Tibial nerve (tissue), 4 donors: ENCODE measurements at regions not wholly inside any gene's neighbourhood (a gene's known extent, or its start where the extent isn't known, plus 50 kb on each side); places are given as distances from the start of the nearest gene placed in this dataset.

Source experiments
- DNase-seq, 2 donors: peaks; one replicate each; pipeline ENCODE4 v3.0.0-alpha.2; 2019; ENCODE audit warnings: low spot score in 2 of 2
- H3K27ac ChIP-seq, 4 donors: fragments of 200-600 bp; sonication (generic) in 3 of 4; one replicate each; pipeline ENCODE4 v1.5.1; 2017 to 2019; ENCODE audit warnings: mild to moderate bottlenecking in 1 of 4
- H3K27me3 ChIP-seq, 2 donors: fragments of 200-600 bp; sonication (generic) in 1 of 2; one replicate each; pipeline versions ENCODE4 v1.5.1 to v1.6.0; 2017 to 2019
- H3K36me3 ChIP-seq, 3 donors: fragments of 200-600 bp; sonication (generic); one replicate each; pipeline ENCODE4 v1.5.1; 2018 to 2019
- H3K4me1 ChIP-seq, 4 donors: fragments of 200-600 bp; sonication (generic) in 3 of 4; one replicate each; pipeline ENCODE4 v1.5.1; 2017 to 2019
- H3K4me3 ChIP-seq, 4 donors: fragments of 200-600 bp; sonication (generic) in 3 of 4; one replicate each; pipeline ENCODE4 v1.5.1; 2017 to 2019; ENCODE audit warnings: mild to moderate bottlenecking in 1 of 4, moderate library complexity in 1 of 4
- H3K9me3 ChIP-seq, 4 donors: fragments of 200-600 bp; sonication (generic) in 3 of 4; one replicate each; pipeline ENCODE4 v1.5.1; 2017 to 2019
- EP300 ChIP-seq, 2 donors: sonication (generic); formaldehyde crosslinking; IDR thresholded peaks; one replicate each; pipeline ENCODE4 v1.6.1; 2017; ENCODE audit warnings: antibody characterized with exemption in 2 of 2, mild to moderate bottlenecking in 1 of 2
- POLR2A ChIP-seq, 2 donors: fragments of 450-650 bp; IDR thresholded peaks; one replicate each; pipeline ENCODE4 v1.6.1; 2017; ENCODE audit warnings: antibody characterized with exemption in 2 of 2, mild to moderate bottlenecking in 2 of 2, moderate library complexity in 2 of 2
- WGBS, 2 donors: methylation state at CpG; one replicate each; pipeline ENCODE4 v1.1.5; 2018; 5-methylcytosine and 5-hydroxymethylcytosine counted together
- TF ChIP-seq, protein P1 (sequence below), 5 experiments: fragments of 200-600 bp in 3 of 5; fragments of 450-650 bp in 2 of 5; sonication (generic) in 3 of 5; IDR thresholded peaks; one replicate each; pipeline ENCODE4 v1.5.1; 2016 to 2019; ENCODE audit warnings: antibody characterized with exemption in 5 of 5, mild to moderate bottlenecking in 3 of 5, moderate library complexity in 2 of 5

DNA sequence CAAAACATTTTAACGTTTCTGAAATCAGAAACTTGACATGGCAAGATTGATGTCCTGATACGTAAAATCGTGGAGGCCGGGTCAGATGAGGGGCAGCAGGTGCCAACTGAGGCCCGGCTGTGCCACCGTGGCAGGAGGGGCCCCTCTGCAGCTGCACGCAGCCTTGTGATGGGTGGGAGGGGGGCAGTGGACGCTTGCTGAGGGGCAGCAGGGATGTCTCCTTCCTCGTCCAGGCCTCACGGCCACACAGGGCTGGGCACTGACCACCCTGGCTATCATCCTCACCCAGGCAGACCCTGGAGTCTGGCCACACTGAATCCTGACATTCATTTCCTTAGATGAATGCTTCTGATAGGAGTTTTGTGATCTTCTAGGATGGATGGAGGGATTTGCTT, 114.7 kb downstream of the ERMARD start:
- Histone ChIP-seq H3K4me1 (peaks cover 0 to 4% (median 0%) of the 10 kb centered on the region in 4 donors), H3K4me3 (no peak overlapping the region), H3K27ac (no peak overlapping the region), H3K36me3 (no peaks in the 10 kb centered on the region), H3K27me3 (no peaks in the 10 kb centered on the region), H3K9me3 (peaks cover 0 to 5% (median 0%) of the 10 kb centered on the region in 4 donors)
- 80 to 84% methylated on average over 10 of the region's 10 CpGs for WGBS, 2 donors
- TF ChIP-seq EP300 (IDR thresholded peaks at IDR 0.05): no peak
- TF ChIP-seq, protein P1, sequence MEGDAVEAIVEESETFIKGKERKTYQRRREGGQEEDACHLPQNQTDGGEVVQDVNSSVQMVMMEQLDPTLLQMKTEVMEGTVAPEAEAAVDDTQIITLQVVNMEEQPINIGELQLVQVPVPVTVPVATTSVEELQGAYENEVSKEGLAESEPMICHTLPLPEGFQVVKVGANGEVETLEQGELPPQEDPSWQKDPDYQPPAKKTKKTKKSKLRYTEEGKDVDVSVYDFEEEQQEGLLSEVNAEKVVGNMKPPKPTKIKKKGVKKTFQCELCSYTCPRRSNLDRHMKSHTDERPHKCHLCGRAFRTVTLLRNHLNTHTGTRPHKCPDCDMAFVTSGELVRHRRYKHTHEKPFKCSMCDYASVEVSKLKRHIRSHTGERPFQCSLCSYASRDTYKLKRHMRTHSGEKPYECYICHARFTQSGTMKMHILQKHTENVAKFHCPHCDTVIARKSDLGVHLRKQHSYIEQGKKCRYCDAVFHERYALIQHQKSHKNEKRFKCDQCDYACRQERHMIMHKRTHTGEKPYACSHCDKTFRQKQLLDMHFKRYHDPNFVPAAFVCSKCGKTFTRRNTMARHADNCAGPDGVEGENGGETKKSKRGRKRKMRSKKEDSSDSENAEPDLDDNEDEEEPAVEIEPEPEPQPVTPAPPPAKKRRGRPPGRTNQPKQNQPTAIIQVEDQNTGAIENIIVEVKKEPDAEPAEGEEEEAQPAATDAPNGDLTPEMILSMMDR (IDR thresholded peaks at IDR 0.05): no peak
- TF ChIP-seq POLR2A (IDR thresholded peaks at IDR 0.05): no peak
- no peak for DNase-seq

DNA sequence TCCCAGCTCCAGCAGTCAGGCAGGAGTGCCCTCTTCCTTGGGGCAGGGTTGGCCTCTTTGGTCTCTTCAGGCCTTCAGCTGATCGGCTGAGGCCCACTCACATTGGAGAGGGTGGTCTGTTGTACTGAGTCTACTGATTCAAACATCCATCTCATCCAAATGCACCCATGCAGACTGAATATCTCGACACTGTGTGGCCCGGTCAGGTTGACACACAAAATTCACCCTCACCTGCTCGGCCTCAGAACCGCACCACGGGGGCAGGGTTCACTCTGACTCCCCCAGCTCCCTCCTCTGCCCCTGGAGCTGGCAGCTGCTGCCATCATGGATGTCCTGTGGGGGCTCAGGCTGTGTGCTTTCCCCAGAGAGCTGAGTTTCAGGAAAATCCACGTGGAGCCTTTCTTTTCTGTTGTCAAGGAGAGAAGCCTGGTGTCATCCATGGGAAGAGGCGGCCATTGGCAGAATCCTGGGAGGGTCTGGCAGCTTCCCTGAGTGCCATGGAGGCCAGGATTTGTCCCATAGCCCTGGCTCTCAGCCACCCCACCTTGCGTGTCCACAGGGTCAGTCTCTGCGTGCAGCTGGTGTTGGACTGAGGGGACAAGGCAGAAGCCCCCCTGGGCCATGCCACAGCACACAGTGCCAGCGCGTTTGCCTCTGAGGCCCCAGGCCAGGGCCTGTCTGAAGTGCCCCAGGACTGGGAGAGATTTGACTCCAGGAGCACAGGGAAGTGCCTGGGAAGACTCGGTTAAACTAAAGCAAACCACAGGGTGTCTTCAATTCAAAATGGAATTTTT, 114.1 kb downstream of the ERMARD start:
- Histone ChIP-seq H3K27ac (no peak overlapping the region), H3K9me3 (no peaks in the 10 kb centered on the region), H3K4me3 (no peak overlapping the region), H3K4me1 (peaks cover 0 to 4% (median 0%) of the 10 kb centered on the region in 4 donors), H3K36me3 (no peaks in the 10 kb centered on the region), H3K27me3 (no peaks in the 10 kb centered on the region)
- no peak for DNase-seq
- 85 to 86% methylated on average over 13 of the region's 13 CpGs for WGBS, 2 donors
- TF ChIP-seq POLR2A (IDR thresholded peaks at IDR 0.05) (no peak), EP300 (IDR thresholded peaks at IDR 0.05) (no peak)
- TF ChIP-seq, protein P1 (IDR thresholded peaks at IDR 0.05): no peak

DNA sequence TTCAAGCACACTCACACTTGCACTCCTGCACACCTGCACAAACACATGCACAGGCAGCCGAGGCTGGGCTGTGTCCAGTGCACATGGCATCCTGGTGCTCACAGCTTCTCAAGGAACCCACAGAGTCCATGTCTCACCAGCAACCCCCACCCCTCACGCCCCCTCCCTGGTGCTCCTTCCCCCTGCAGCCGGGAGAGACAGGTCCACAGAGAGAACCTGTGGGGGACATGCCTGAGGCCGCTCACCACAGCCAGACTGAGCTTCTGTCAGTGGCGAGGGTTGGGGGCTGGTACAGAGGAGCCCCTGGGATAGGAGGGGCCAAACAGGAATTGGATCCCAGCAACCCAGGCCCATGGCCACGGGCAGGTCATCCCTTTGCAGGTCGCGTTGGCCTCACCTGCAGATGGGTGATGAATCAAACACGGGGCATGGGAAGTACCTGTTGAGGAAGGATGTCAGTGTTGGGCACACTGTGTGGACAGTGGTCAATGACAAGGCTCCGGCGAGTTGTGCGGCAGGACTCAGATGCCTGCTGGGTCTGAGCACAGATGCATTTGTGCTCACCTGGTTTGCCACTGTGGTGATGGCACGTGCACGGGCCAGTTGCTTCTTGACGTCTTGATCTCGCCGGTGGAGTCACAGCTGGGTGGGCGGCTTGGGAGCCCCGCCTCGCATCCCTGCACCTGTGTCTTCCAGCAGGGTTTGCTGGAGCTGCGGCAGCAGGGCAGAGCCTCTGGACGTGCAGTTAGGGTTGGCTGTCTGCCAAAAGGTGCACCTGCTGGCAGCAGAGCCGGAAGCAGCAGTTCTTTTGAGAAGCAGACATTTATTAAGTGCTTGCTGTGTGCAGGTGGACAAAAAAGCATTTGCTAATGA, 113.0 kb downstream of the ERMARD start:
- Histone ChIP-seq H3K36me3 (no peaks in the 10 kb centered on the region), H3K4me1 (peaks cover 0 to 4% (median 0%) of the 10 kb centered on the region in 4 donors), H3K27me3 (no peaks in the 10 kb centered on the region), H3K4me3 (no peak overlapping the region), H3K27ac (no peak overlapping the region), H3K9me3 (no peaks in the 10 kb centered on the region)
- TF ChIP-seq POLR2A (IDR thresholded peaks at IDR 0.05) (no peak), EP300 (IDR thresholded peaks at IDR 0.05) (no peak)
- TF ChIP-seq, protein P1 (IDR thresholded peaks at IDR 0.05): no peak
- DNase-seq: no peak
- WGBS, 2 donors: 73% methylated on average over 14 to 20 of the region's 23 CpGs

DNA sequence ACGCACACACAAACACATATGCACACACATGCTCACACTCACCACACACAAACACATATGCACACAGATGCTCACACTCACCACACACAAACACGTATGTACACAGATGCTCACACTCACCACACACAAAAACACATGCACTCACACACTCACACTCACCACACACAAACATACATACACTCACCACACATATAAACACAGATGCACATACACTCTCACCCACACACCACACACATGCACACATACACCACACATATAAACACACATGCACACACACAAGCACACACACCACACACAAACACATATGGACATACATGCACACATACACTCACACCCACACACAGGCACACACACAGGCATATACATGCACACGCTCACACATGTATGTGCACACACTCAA, 112.3 kb downstream of the ERMARD start:
- TF ChIP-seq POLR2A (IDR thresholded peaks at IDR 0.05): no peak
- no peak for TF ChIP-seq EP300 (IDR thresholded peaks at IDR 0.05)
- TF ChIP-seq, protein P1 (IDR thresholded peaks at IDR 0.05): no peak
- Histone ChIP-seq H3K27ac (no peak overlapping the region), H3K4me3 (no peak overlapping the region), H3K9me3 (peaks cover 0 to 1% (median 0%) of the 10 kb centered on the region in 4 donors), H3K27me3 (no peaks in the 10 kb centered on the region), H3K4me1 (peaks cover 0 to 4% (median 0%) of the 10 kb centered on the region in 4 donors), H3K36me3 (no peaks in the 10 kb centered on the region)
- no peak for DNase-seq
- 93 to 96% methylated on average over 3 of the region's 3 CpGs for WGBS, 2 donors
